Spleen (tissue), 7 donors: ENCODE measurements at regions not wholly inside any gene's neighbourhood (a gene's known extent, or its start where the extent isn't known, plus 50 kb on each side); places are given as distances from the start of the nearest gene placed in this dataset.

Experiments
- POLR2A ChIP-seq, 3 donors: fragments of 450-650 bp; IDR thresholded peaks; one replicate each; pipeline ENCODE4 v1.5.1; 2017; ENCODE audit warnings: antibody characterized with exemption in 3 of 3, mild to moderate bottlenecking in 1 of 3
- POLR2AphosphoS5 ChIP-seq, 3 donors: sonication (generic); formaldehyde crosslinking; IDR thresholded peaks; one replicate each; pipeline ENCODE4 v1.5.1; 2017; ENCODE audit warnings: antibody characterized with exemption in 3 of 3
- TF ChIP-seq, protein P1 (sequence below), 11 experiments: fragments of 200-600 bp in 7 of 11; fragments of 450-650 bp in 4 of 11; sonication (generic) in 4 of 11; IDR thresholded peaks in 8 of 11; conservative IDR thresholded peaks in 3 of 11; 1 replicate in 7 of 11; 2 replicates in 4 of 11; pipeline versions ENCODE4 v1.4.0 to v1.8.0; 2016 to 2021; ENCODE audit warnings: antibody characterized with exemption in 11 of 11, inconsistent platforms in 4 of 11, mild to moderate bottlenecking in 1 of 11
- donor health status: DM: no; HTN: no; CAD: no; lungs with moderate emphysema.
- donor health status: DM: no; HTN: no; CAD: no.
- donor health status: DM: no; HTN: no; CAD: no.

DNA sequence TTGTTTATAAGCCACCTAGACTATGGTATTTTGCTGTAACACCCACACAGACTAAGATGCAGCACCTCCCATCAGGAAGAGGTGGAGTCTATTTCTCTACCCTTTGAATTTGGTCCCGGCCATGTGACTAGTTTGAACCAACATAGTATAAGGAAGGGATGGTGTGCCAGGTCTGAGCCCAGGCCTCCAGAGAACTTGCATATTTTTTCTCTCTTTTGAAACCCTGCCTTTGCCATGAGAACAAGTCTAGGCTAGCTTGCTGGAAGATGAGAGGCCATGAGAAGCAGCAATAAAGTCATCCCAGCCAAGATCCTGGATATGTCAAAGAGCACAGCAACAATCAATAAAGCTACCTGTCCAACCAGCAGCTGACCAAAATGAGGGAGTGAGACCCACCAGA lies 63.0 kb upstream of the ANKEF1 start:
- TF ChIP-seq, protein P1, sequence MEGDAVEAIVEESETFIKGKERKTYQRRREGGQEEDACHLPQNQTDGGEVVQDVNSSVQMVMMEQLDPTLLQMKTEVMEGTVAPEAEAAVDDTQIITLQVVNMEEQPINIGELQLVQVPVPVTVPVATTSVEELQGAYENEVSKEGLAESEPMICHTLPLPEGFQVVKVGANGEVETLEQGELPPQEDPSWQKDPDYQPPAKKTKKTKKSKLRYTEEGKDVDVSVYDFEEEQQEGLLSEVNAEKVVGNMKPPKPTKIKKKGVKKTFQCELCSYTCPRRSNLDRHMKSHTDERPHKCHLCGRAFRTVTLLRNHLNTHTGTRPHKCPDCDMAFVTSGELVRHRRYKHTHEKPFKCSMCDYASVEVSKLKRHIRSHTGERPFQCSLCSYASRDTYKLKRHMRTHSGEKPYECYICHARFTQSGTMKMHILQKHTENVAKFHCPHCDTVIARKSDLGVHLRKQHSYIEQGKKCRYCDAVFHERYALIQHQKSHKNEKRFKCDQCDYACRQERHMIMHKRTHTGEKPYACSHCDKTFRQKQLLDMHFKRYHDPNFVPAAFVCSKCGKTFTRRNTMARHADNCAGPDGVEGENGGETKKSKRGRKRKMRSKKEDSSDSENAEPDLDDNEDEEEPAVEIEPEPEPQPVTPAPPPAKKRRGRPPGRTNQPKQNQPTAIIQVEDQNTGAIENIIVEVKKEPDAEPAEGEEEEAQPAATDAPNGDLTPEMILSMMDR (IDR thresholded peaks at IDR 0.05 in 8 of 11, conservative IDR thresholded peaks at IDR 0.05 in 3 of 11) = no peak
- TF ChIP-seq POLR2A (IDR thresholded peaks at IDR 0.05) = no peak
- TF ChIP-seq POLR2AphosphoS5 (IDR thresholded peaks at IDR 0.05) = no peak
